ENCODE measurements at regions not wholly inside any gene's neighbourhood (a gene's known extent, or its start where the extent isn't known, plus 50 kb on each side); places are given as distances from the start of the nearest gene placed in this dataset.

DNA sequence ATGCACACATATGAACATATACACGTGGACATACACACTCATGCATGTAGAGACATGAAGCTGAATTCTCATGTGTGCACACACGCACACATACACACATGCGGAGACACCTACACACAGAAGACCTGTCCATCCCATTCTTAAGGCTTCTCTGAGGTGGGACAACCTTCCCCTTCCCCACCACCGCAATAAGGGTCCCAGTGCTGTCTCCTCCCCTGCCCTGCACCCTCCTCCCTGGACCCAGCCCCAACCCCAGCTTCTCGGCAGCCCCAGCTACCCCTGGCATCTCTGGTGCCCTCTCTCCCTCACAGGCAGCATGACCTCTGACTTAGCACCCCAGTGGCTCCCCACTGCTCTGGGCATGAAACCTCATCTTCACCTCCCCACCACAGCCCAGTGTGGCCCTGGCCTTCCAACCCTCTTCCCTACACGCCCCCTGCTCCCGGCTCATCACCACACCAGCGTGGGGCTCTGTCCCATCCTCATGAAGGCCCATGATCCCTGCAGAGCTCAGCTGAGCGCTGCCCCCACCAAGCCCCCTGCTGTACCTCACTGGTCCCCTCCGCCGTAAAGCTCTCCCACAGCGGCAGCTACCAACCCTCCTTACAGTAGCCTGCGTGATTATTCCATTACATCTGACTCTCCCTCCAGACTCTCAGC, 204.1 kb upstream of the ZNF536 start:
- no peak for DNase-seq
- TF ChIP-seq, protein P1, sequence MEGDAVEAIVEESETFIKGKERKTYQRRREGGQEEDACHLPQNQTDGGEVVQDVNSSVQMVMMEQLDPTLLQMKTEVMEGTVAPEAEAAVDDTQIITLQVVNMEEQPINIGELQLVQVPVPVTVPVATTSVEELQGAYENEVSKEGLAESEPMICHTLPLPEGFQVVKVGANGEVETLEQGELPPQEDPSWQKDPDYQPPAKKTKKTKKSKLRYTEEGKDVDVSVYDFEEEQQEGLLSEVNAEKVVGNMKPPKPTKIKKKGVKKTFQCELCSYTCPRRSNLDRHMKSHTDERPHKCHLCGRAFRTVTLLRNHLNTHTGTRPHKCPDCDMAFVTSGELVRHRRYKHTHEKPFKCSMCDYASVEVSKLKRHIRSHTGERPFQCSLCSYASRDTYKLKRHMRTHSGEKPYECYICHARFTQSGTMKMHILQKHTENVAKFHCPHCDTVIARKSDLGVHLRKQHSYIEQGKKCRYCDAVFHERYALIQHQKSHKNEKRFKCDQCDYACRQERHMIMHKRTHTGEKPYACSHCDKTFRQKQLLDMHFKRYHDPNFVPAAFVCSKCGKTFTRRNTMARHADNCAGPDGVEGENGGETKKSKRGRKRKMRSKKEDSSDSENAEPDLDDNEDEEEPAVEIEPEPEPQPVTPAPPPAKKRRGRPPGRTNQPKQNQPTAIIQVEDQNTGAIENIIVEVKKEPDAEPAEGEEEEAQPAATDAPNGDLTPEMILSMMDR (IDR thresholded peaks at IDR 0.05), result no peak
- intact Hi-C loops (cut with DNase I; ENCODE audit: low total_unique reads), result no loop called here

DNA sequence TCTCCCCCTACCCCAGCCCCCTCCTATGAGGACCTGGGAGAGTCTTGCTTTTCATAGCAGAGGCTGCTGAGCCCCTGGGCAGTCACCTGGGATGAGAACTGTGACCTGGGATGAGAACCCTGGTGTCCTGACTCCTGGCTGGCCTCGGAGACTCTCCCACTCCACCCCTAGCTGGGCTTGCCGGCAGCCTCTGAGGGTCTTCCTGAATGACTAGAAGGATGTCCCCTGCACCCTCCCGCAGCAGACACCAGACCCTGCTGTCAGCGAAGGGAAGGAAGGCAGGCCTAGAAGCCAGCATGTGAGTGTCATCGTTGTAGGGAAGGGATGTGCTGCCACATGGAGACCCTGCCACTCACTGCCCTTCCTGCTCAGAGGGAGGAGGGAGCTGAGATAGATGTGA, 203.4 kb upstream of the ZNF536 start:
- Histone ChIP-seq H3K27ac (no peak overlapping the region), H3K27me3 (no peaks in the 10 kb centered on the region), H3K4me1 (no peaks in the 10 kb centered on the region), H3K4me3 (no peak overlapping the region), H3K36me3 (no peaks in the 10 kb centered on the region), H3K9me3 (no peaks in the 10 kb centered on the region)
- DNase-seq, result no peak
- TF ChIP-seq, protein P1 (IDR thresholded peaks at IDR 0.05), result no peak
- intact Hi-C loops (cut with DNase I; ENCODE audit: low total_unique reads), result no loop called here

More for the DNA sequence above, 204.1 kb upstream of the ZNF536 start:
- H3K27ac ChIP-seq, result no peak overlapping the region
- H3K9me3 ChIP-seq, result no peaks in the 10 kb centered on the region
- H3K4me1 ChIP-seq, result no peaks in the 10 kb centered on the region
- no peaks in the 10 kb centered on the region for H3K36me3 ChIP-seq
- no peak overlapping the region for H3K4me3 ChIP-seq
- no peaks in the 10 kb centered on the region for H3K27me3 ChIP-seq

DNA sequence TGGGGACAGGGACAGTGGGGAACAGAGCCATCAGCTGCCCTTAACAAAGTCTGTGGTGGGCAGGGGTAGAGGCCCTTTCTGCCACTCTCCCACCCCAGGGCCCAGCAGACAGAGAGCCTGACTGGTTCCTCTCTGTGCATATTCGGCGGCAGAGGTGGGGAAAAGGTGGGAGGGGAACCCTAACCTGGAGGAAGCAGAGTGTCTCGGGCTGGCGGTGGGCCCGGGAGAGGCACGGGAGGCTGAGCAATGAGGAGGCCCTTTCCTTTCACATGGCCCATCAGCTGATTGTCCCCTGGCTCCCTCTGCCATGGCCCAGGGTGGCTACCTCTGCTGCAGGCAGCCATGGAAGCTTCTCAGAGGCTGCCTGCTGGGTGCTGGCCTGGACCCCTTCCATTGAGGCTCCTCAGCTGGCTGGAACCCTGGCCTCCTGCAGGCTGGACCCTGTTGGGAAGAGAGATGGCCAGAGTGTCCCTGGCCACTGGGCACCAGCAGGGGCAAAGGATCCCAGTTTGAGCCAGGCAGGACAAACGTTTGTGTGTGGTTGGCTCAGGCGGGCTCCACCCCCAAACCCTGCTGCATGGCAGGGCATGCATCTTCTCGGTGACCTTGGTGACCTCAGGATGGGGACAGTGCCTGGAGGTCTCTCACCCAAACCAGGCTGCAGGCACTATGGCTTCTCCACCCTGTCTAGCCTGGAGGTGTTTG, 202.8 kb upstream of the ZNF536 start:
- intact Hi-C loops (cut with DNase I; ENCODE audit: low total_unique reads), result no loop called here
- no peak overlapping the region for H3K4me3 ChIP-seq
- H3K27ac ChIP-seq, result no peak overlapping the region
- H3K27me3 ChIP-seq, result no peaks in the 10 kb centered on the region
- no peak for DNase-seq
- H3K36me3 ChIP-seq, result no peaks in the 10 kb centered on the region
- H3K9me3 ChIP-seq, result no peaks in the 10 kb centered on the region
- TF ChIP-seq, protein P1 (IDR thresholded peaks at IDR 0.05), result no peak
- no peaks in the 10 kb centered on the region for H3K4me1 ChIP-seq

DNA sequence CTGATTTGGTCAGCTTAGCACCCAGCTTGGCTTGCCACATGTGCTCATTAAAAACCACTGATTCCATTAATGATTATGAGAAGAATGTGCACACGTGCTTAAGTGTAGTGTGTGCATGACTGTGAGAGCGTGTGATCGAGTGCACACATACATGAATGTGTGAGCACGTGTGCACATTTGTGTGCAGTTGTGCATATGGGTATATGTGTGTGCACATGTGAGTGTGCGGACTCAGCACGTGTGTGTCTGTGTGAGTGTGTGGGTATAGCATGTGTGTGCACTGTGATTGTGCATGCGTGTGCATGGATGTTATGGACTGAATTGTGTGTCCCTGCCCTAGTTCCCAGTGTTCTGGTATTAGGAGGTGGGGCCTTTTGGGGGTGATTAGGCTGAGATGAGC, 202.1 kb upstream of the ZNF536 start:
- H3K4me3 ChIP-seq, result no peak overlapping the region
- no peak overlapping the region for H3K27ac ChIP-seq
- TF ChIP-seq, protein P1 (IDR thresholded peaks at IDR 0.05), result no peak
- intact Hi-C loops (cut with DNase I; ENCODE audit: low total_unique reads), result no loop called here
- no peaks in the 10 kb centered on the region for H3K27me3 ChIP-seq
- H3K36me3 ChIP-seq, result no peaks in the 10 kb centered on the region
- H3K9me3 ChIP-seq, result no peaks in the 10 kb centered on the region
- H3K4me1 ChIP-seq, result no peaks in the 10 kb centered on the region
- DNase-seq, result no peak

DNA sequence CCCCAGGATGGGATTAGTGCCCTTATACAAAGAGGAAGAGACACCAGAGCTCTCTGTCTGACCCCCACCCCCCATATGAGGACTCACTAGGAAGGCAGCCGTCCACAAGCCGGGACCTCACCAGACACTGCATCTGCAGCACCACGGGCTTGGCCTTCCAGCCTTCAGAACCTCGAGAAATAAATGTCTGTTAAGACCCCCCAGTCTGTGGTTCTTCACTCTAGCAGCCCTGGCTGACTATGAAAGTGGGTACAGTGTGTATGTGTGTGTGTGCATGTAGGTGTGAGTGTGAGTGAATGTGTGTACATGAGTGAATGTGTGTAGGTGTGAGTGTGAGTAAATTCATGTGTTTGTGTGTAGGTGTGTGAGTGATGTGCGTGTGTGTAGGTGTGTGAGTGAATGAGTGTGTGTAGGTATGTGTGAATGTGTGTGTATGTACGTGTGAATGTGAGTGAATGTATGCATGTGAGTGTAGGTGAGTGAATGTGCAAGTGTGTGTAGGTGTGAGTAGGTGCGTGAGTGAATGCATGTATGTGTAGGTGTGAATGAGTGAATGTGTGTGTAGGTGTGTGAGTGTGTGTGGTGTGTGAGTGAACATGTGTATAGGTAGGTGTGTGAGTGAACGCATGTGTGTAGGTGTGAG, 201.6 kb upstream of the ZNF536 start:
- TF ChIP-seq, protein P1 (IDR thresholded peaks at IDR 0.05), result no peak
- Histone ChIP-seq H3K9me3 (no peaks in the 10 kb centered on the region), H3K36me3 (no peaks in the 10 kb centered on the region), H3K4me1 (no peaks in the 10 kb centered on the region), H3K27me3 (no peaks in the 10 kb centered on the region), H3K4me3 (no peak overlapping the region), H3K27ac (no peak overlapping the region)
- no peak for DNase-seq
- intact Hi-C loops (cut with DNase I; ENCODE audit: low total_unique reads), result no loop called here

Data from tibial artery (tissue), 4 donors.